ENCODE measurements at regions not wholly inside any gene's neighbourhood (a gene's known extent, or its start where the extent isn't known, plus 50 kb on each side); places are given as distances from the start of the nearest gene placed in this dataset.

- no peak for TF ChIP-seq CTCF (conservative IDR thresholded peaks at IDR 0.05; ENCODE audit: low read length)
- no peak for DNase-seq (ENCODE audit: low read depth)
- H3K4me3 ChIP-seq (ENCODE audit: low read length) = no peak overlapping the region
Measured at GRCh38 chr3:40995271-40995670, 204.0 kb upstream of the CTNNB1 start.

- no peak for DNase-seq (ENCODE audit: low read depth)
- no peak overlapping the region for H3K4me3 ChIP-seq (ENCODE audit: low read length)
- TF ChIP-seq CTCF (conservative IDR thresholded peaks at IDR 0.05; ENCODE audit: low read length) = no peak
Measured at GRCh38 chr3:40996382-40996781, 202.9 kb upstream of the CTNNB1 start.

GRCh38 chr3:40996827-40997710, 202.2 kb upstream of the CTNNB1 start:
- no peak for DNase-seq (ENCODE audit: low read depth)
- TF ChIP-seq CTCF (conservative IDR thresholded peaks at IDR 0.05; ENCODE audit: low read length) = no peak
- no peak overlapping the region for H3K4me3 ChIP-seq (ENCODE audit: low read length)

- no peak for TF ChIP-seq CTCF (conservative IDR thresholded peaks at IDR 0.05; ENCODE audit: low read length)
- DNase-seq (ENCODE audit: low read depth) = no peak
- H3K4me3 ChIP-seq (ENCODE audit: low read length) = no peak overlapping the region
Measured at GRCh38 chr3:40997711-40998519, 201.4 kb upstream of the CTNNB1 start.

- no peak for TF ChIP-seq CTCF (conservative IDR thresholded peaks at IDR 0.05; ENCODE audit: low read length)
- no peak overlapping the region for H3K4me3 ChIP-seq (ENCODE audit: low read length)
- no peak for DNase-seq (ENCODE audit: low read depth)
Measured at GRCh38 chr3:40999682-41000081, 199.6 kb upstream of the CTNNB1 start.

- H3K4me3 ChIP-seq (ENCODE audit: low read length) = no peak overlapping the region
- TF ChIP-seq CTCF (conservative IDR thresholded peaks at IDR 0.05; ENCODE audit: low read length) = no peak
- peak; percentile 64 for DNase-seq (ENCODE audit: low read depth)
Measured at GRCh38 chr3:41000471-41000870, 198.8 kb upstream of the CTNNB1 start.

Measured in AG10803 (cell line).